ENCODE measurements at regions not wholly inside any gene's neighbourhood (a gene's known extent, or its start where the extent isn't known, plus 50 kb on each side); places are given as distances from the start of the nearest gene placed in this dataset.

GRCh38 chr14:89000007-89000942 lies 175.8 kb downstream of the TTC8 start:
- TF ChIP-seq POLR2AphosphoS5 (IDR thresholded peaks at IDR 0.05) (peak in 1 of 3 donors; percentile 22), POLR2A (IDR thresholded peaks at IDR 0.05) (no peak)
